GM12872 (cell line): ENCODE measurements at regions not wholly inside any gene's neighbourhood (a gene's known extent, or its start where the extent isn't known, plus 50 kb on each side); places are given as distances from the start of the nearest gene placed in this dataset.

Source experiments
- CTCF ChIP-seq: IDR thresholded peaks from 3 replicates; pipeline ENCODE4 v1.5.1; 2011; ENCODE audit warnings: low read depth, mild to moderate bottlenecking, low read length, moderate library complexity; ENCODE audit not compliant: insufficient read depth

GRCh38 chr18:25825979-25826776 is 264.2 kb downstream of the SS18 start:
- TF ChIP-seq CTCF = no peak

DNA sequence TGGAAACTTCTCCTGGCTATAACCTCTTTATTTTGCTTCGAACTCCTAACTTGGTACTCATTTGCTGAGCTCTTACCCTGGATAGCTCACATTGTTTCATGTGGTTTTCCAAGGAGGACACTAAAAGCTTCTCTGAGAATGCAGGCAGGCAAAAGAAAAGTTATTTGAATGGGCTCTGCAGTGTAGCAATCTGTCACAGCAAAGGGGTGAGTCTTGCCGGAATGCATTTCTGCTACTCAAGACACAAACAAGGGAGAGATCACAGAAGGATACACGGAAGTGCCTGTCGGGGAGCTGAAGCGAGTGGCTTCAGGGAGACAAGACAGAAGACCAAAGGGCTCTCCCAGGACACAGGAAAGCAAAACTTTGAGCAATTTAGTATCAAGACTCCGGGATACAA is 265.4 kb downstream of the SS18 start:
- TF ChIP-seq CTCF = no peak

GRCh38 chr18:25819746-25820363 is 270.6 kb downstream of the SS18 start:
- no peak for TF ChIP-seq CTCF

GRCh38 chr18:25818505-25818904 is 271.9 kb downstream of the SS18 start:
- TF ChIP-seq CTCF = no peak

DNA sequence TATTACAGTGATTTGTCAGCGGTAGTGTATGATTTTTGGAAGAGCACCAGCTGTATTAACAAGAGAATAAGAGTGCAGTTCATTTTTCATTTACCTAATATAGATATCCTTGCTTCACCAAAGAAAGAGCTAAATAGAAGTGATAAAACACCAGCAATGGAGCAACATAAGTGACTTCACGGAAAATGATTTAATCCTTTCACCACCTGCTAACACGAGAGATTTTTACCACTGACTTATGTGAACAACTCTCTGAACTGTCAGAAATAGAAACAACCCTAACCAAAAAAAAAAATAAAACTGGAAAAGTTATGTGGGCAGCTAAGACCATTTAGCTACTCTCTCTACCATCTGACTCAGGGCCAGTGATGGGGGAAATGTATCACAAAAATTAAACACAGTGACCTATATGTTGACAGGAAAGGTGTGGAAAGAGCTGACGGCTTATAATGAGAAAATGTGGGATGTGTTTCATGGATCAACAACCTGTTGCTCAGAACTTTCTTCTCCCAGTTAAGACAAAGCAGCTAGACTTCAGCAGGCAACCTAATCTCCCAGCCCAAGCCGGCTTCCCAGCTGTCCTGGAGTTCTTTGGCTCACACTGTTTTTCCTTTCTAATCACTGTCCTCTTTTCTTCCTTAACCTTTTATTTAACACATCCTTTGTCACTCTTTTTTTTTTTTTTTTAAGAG is 272.7 kb downstream of the SS18 start:
- TF ChIP-seq CTCF = no peak

DNA sequence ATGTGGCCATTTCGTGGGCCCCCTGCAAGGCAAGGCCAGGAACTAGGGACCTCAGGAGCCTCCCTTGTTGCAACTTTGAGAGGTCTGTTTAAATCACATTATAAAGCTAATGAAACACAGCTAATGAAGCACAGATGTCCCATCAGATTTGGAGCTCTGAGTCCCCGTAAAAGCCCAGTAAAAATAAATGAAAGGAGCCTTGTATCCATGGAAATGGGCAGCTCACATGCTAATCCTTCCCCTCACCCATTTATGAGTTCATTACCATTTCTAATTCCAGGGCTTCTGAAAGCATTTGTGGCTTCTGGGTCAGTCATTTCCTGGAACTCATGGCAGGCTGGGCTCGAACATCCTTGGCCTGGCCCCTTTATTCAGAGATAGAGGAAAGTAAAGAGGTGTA is 274.8 kb downstream of the SS18 start:
- no peak for TF ChIP-seq CTCF

DNA sequence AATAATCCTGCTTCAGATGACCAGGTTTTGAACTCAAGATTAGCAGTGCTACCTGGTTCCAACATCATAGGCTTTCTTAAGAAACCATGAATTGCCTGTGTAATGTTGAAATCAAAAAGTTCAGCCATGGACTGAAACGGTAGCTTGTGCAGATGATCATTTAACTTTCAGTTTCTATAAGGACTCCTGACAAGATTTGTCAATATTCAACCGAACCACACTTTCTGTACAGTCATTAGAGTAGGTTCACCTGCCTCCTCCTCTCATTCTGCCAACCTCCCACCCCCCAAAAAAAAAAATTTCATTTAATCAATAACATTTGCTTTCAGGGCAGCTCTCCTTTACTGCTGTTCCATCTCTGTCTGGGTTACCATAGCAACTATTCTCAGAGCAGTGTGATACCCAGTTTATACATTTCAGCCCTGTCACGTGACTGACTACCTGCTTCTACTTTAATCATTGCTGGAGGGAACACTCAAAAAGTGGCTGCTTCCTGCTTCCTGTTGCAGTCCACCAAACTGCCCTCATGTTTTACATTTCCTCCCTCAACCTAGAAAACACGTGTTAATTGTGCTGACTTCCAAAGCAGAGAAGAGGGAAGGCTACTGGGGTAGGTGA is 275.5 kb downstream of the SS18 start:
- no peak for TF ChIP-seq CTCF
